Loucy (cell line): ENCODE measurements at regions not wholly inside any gene's neighbourhood (a gene's known extent, or its start where the extent isn't known, plus 50 kb on each side); places are given as distances from the start of the nearest gene placed in this dataset.

Experiments
- EZH2phosphoT487 ChIP-seq: fragments of 200-600 bp; IDR thresholded peaks from 2 replicates; pipeline ENCODE4 v1.6.1; 2018; ENCODE audit warnings: antibody characterized with exemption, mild to moderate bottlenecking, moderate library complexity, borderline replicate concordance
- TF ChIP-seq, protein P1 (sequence below): fragments of 200-600 bp; sonication (generic); conservative IDR thresholded peaks from 2 replicates; pipeline ENCODE4 v1.5.1; 2014; ENCODE audit warnings: mild to moderate bottlenecking, antibody characterized with exemption, low read length

DNA sequence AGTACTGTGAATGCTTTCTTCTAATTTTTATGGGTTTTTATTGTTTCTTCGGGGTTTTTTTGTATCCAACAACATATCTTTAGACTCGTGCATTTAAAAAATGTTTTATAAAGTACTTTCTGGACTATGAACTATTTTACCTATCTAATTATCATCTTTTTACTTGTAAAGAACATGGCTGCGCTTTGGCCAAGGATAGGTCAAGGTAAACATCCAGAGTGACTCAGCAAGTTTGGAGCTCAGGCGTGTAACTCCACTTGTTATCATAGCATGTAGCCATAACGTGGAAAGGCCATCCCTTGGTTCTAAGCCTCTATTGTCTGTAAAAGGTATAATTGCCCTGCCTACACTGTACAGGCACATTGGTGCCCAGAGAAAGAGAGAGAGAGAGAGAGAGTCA lies 818.0 kb upstream of the GOT2 start:
- TF ChIP-seq, protein P1, sequence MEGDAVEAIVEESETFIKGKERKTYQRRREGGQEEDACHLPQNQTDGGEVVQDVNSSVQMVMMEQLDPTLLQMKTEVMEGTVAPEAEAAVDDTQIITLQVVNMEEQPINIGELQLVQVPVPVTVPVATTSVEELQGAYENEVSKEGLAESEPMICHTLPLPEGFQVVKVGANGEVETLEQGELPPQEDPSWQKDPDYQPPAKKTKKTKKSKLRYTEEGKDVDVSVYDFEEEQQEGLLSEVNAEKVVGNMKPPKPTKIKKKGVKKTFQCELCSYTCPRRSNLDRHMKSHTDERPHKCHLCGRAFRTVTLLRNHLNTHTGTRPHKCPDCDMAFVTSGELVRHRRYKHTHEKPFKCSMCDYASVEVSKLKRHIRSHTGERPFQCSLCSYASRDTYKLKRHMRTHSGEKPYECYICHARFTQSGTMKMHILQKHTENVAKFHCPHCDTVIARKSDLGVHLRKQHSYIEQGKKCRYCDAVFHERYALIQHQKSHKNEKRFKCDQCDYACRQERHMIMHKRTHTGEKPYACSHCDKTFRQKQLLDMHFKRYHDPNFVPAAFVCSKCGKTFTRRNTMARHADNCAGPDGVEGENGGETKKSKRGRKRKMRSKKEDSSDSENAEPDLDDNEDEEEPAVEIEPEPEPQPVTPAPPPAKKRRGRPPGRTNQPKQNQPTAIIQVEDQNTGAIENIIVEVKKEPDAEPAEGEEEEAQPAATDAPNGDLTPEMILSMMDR = no peak
- TF ChIP-seq EZH2phosphoT487 = no peak
